Glutamatergic neuron (in vitro differentiated cells): ENCODE measurements at regions not wholly inside any gene's neighbourhood (a gene's known extent, or its start where the extent isn't known, plus 50 kb on each side); places are given as distances from the start of the nearest gene placed in this dataset.

Source experiments
- DNase-seq: peaks from one replicate; pipeline ENCODE4 v3.0.0; 2022
- H3K27ac Mint-ChIP-seq: one replicate; pipeline ENCODE4 v1.8.0; 2020; ENCODE audit warnings: mild to moderate bottlenecking, mixed read lengths, inconsistent platforms; ENCODE audit not compliant: unreplicated experiment
- H3K27me3 Mint-ChIP-seq: one replicate; pipeline ENCODE4 v1.8.0; 2020; ENCODE audit warnings: mild to moderate bottlenecking, moderate library complexity, mixed read lengths, inconsistent platforms; ENCODE audit not compliant: unreplicated experiment
- H3K36me3 Mint-ChIP-seq: one replicate; pipeline ENCODE4 v1.8.0; 2020; ENCODE audit warnings: mild to moderate bottlenecking, mixed read lengths, inconsistent platforms; ENCODE audit not compliant: unreplicated experiment
- H3K4me1 Mint-ChIP-seq: one replicate; pipeline ENCODE4 v1.8.0; 2020; ENCODE audit warnings: mild to moderate bottlenecking, low read depth, mixed read lengths, inconsistent platforms; ENCODE audit not compliant: unreplicated experiment
- H3K4me3 Mint-ChIP-seq: one replicate; pipeline ENCODE4 v1.8.0; 2020; ENCODE audit warnings: mild to moderate bottlenecking, mixed read lengths, inconsistent platforms; ENCODE audit not compliant: unreplicated experiment
- H3K9me3 Mint-ChIP-seq: one replicate; pipeline ENCODE4 v1.8.0; 2020; ENCODE audit warnings: mild to moderate bottlenecking, moderate library complexity, mixed read lengths, inconsistent platforms; ENCODE audit not compliant: unreplicated experiment
- CTCF ChIP-seq: fragments of 200-600 bp; sonication (generic); IDR thresholded peaks from one replicate; pipeline ENCODE4 v1.5.0; 2021; ENCODE audit not compliant: partially characterized antibody, unreplicated experiment

GRCh38 chr1:221184131-221184794 is 305.0 kb downstream of the HLX start:
- H3K27ac Mint-ChIP-seq = no peak overlapping the region
- no peaks in the 10 kb centered on the region for H3K9me3 Mint-ChIP-seq
- H3K36me3 Mint-ChIP-seq = no peaks in the 10 kb centered on the region
- TF ChIP-seq CTCF = no peak
- peaks cover 6% of the 10 kb centered on the region for H3K4me1 Mint-ChIP-seq
- peaks cover 1% of the 10 kb centered on the region for H3K27me3 Mint-ChIP-seq
- DNase-seq = no peak
- no peak overlapping the region for H3K4me3 Mint-ChIP-seq

- Mint-ChIP-seq H3K27ac (no peak overlapping the region), H3K4me1 (no peaks in the 10 kb centered on the region), H3K36me3 (no peaks in the 10 kb centered on the region), H3K4me3 (no peak overlapping the region), H3K9me3 (no peaks in the 10 kb centered on the region), H3K27me3 (peaks cover 1% of the 10 kb centered on the region)
- TF ChIP-seq CTCF = no peak
- no peak for DNase-seq
Observed at GRCh38 chr1:221187174-221187573, 307.9 kb downstream of the HLX start.

GRCh38 chr1:221188458-221188857 is 309.2 kb downstream of the HLX start:
- Mint-ChIP-seq H3K4me1 (no peaks in the 10 kb centered on the region), H3K36me3 (no peaks in the 10 kb centered on the region), H3K4me3 (no peak overlapping the region), H3K9me3 (no peaks in the 10 kb centered on the region), H3K27ac (no peak overlapping the region), H3K27me3 (peaks cover 1% of the 10 kb centered on the region)
- DNase-seq = no peak
- no peak for TF ChIP-seq CTCF

GRCh38 chr1:221190249-221190648 is 311.0 kb downstream of the HLX start:
- no peaks in the 10 kb centered on the region for H3K36me3 Mint-ChIP-seq
- DNase-seq = no peak
- H3K27ac Mint-ChIP-seq = no peak overlapping the region
- no peaks in the 10 kb centered on the region for H3K4me1 Mint-ChIP-seq
- peaks cover 1% of the 10 kb centered on the region for H3K27me3 Mint-ChIP-seq
- H3K4me3 Mint-ChIP-seq = no peak overlapping the region
- no peak for TF ChIP-seq CTCF
- H3K9me3 Mint-ChIP-seq = no peaks in the 10 kb centered on the region

- Mint-ChIP-seq H3K9me3 (no peaks in the 10 kb centered on the region), H3K4me1 (no peaks in the 10 kb centered on the region), H3K27me3 (no peaks in the 10 kb centered on the region), H3K27ac (no peak overlapping the region), H3K36me3 (peaks cover 5% of the 10 kb centered on the region), H3K4me3 (no peak overlapping the region)
- no peak for DNase-seq
- no peak for TF ChIP-seq CTCF
Observed at GRCh38 chr1:221192055-221192454, 312.8 kb downstream of the HLX start.
